Frontal cortex (tissue), 4 donors: ENCODE measurements at regions not wholly inside any gene's neighbourhood (a gene's known extent, or its start where the extent isn't known, plus 50 kb on each side); places are given as distances from the start of the nearest gene placed in this dataset. TPM values are rescaled to one million over a fixed set of nuclear protein-coding genes. Genes with fewer than 3 reads are reported as not detected.
A peak's percentile ranks its signal among the peaks of the same experiment; 100 is the strongest.

ENCODE experiments used
- DNase-seq, 2 donors: peaks; one replicate each; pipeline ENCODE4 v3.0.0; 2012; ENCODE audit warnings: low spot score in 2 of 2
- FAIRE-seq: peaks from 2 replicates; lab custom pipeline; 2012; peaks lifted over from hg19 to GRCh38; lab: Jason Lieb, UNC
- small RNA-seq: library from RNA; depleted of rRNA; stranded (forward); fragments of <200 nt; gene quantifications from one replicate; pipeline ENCODE3, GENCODE V24; 2014
- donor health status: control.
- donor health status: control.
- donor health status: control.

GRCh38 chr2:237025090-237025865 lies 60.4 kb upstream of the COPS8 start:
- FAIRE-seq (no peak), DNase-seq (no peak)

- no peak for FAIRE-seq
- DNase-seq = peak; percentile 6 to 48
Observed at GRCh38 chr2:237026981-237027711, 58.5 kb upstream of the COPS8 start.

GRCh38 chr2:237027712-237028029 lies 58.0 kb upstream of the COPS8 start:
- FAIRE-seq (no peak), DNase-seq (no peak)

GRCh38 chr2:237030382-237030781 lies 55.3 kb upstream of the COPS8 start:
- no peak for FAIRE-seq

GRCh38 chr2:237033536-237034060 lies 52.1 kb upstream of the COPS8 start:
- FAIRE-seq (no peak), DNase-seq (no peak)

More at GRCh38 chr2:237030382-237030781, 55.3 kb upstream of the COPS8 start:
- DNase-seq = no peak

- FAIRE-seq (no peak), DNase-seq (no peak)
Observed at GRCh38 chr2:237035781-237036475, 49.8 kb upstream of the COPS8 start.

Small RNAs in the stretch of these regions (small RNA-seq; reads per million reads assigned to genes)
- gene RNU6-1051P = not detected
